IMR-90 (cell line): ENCODE measurements at regions not wholly inside any gene's neighbourhood (a gene's known extent, or its start where the extent isn't known, plus 50 kb on each side); places are given as distances from the start of the nearest gene placed in this dataset.

Source experiments
- ATAC-seq: fragments of 200-7000 bp; cut with Tn5 transposase; 2 replicates; pipeline ENCODE4 v1.9.1; 2020; ENCODE audit warnings: low read depth, mild to moderate bottlenecking, moderate library complexity
- BruUV-seq: library from RNA; stranded (reverse); fragments of 400-500 nt; replicated peaks from 2 replicates; lab custom pipeline; 2021; lab: Mats Ljungman, UMichigan
- CTCF ChIA-PET: fragments of 300-600 bp; formaldehyde crosslinking; extraction: SDS; loops from one replicate; lab custom pipeline; 2021; ENCODE audit warnings: antibody characterized with exemption; lab: Yijun Ruan, JAX
- POLR2A ChIA-PET: fragments of 300-600 bp; sonication (Branson Sonifier 250); formaldehyde crosslinking; loops from one replicate; lab custom pipeline; 2022; ENCODE audit warnings: antibody characterized with exemption; ENCODE audit not compliant: unreplicated experiment; lab: Charles Lee
- DNase-seq: peaks from one replicate; pipeline ENCODE4 v3.0.0; 2013
- H2AFZ ChIP-seq: replicated peaks from 2 replicates; pipeline ENCODE3; 2013; ENCODE audit warnings: low read length, mild to moderate bottlenecking; ENCODE audit not compliant: poor library complexity
- H2AK5ac ChIP-seq: 2 replicates; pipeline ENCODE4 v1.6.1; 2013; ENCODE audit warnings: low read depth, low read length, inconsistent platforms
- H2AK9ac ChIP-seq: replicated peaks from 2 replicates; pipeline ENCODE3; 2013; ENCODE audit warnings: mild to moderate bottlenecking, low read depth, low read length, moderate library complexity; ENCODE audit not compliant: poor library complexity
- H2BK120ac ChIP-seq: 2 replicates; pipeline ENCODE4 v1.6.1; 2013; ENCODE audit warnings: low read depth, low read length, inconsistent platforms
- H2BK15ac ChIP-seq: 3 replicates; pipeline ENCODE4 v1.6.1; 2013; ENCODE audit warnings: low read depth, low read length, inconsistent platforms
- H2BK20ac ChIP-seq: 2 replicates; pipeline ENCODE4 v1.6.1; 2013; ENCODE audit warnings: low read depth, mild to moderate bottlenecking, inconsistent platforms, low read length, moderate library complexity
- H2BK5ac ChIP-seq: 2 replicates; pipeline ENCODE4 v1.6.1; 2013; ENCODE audit warnings: mild to moderate bottlenecking, low read depth, low read length, inconsistent platforms; ENCODE audit not compliant: poor library complexity, severe bottlenecking
- H3K14ac ChIP-seq: replicated peaks from 2 replicates; pipeline ENCODE4 v1.6.1; 2013; ENCODE audit warnings: low read depth, low read length, inconsistent platforms
- H3K18ac ChIP-seq: 2 replicates; pipeline ENCODE4 v1.6.1; 2013; ENCODE audit warnings: low read depth, low read length, control low read depth
- H3K23ac ChIP-seq: 2 replicates; pipeline ENCODE4 v1.6.1; 2013; ENCODE audit warnings: low read depth, low read length, inconsistent platforms
- H3K27ac ChIP-seq: 2 replicates; pipeline ENCODE4 v1.5.1; 2013; ENCODE audit warnings: mild to moderate bottlenecking, control low read depth, low read length; ENCODE audit not compliant: insufficient read depth
- H3K27me3 ChIP-seq: 2 replicates; pipeline ENCODE4 v1.6.1; 2013; ENCODE audit warnings: low read length; ENCODE audit not compliant: control insufficient read depth, insufficient read depth
- H3K36me3 ChIP-seq: 2 replicates; pipeline ENCODE4 v1.6.1; 2013; ENCODE audit warnings: low read length, mixed read lengths; ENCODE audit not compliant: control insufficient read depth, insufficient read depth
- H3K4ac ChIP-seq: 2 replicates; pipeline ENCODE4 v1.6.1; 2013; ENCODE audit warnings: low read depth, low read length, inconsistent platforms
- H3K4me1 ChIP-seq: 2 replicates; pipeline ENCODE4 v1.6.1; 2013; ENCODE audit warnings: low read length, mixed read lengths; ENCODE audit not compliant: control insufficient read depth, insufficient read depth
- H3K4me2 ChIP-seq: 2 replicates; pipeline ENCODE4 v1.6.1; 2013; ENCODE audit warnings: low read depth, mild to moderate bottlenecking, control low read depth, low read length, moderate library complexity
- H3K4me3 ChIP-seq: 2 replicates; pipeline ENCODE4 v1.5.1; 2013; ENCODE audit warnings: low read depth, mild to moderate bottlenecking, control low read depth, low read length, moderate library complexity; ENCODE audit not compliant: insufficient read depth
- H3K56ac ChIP-seq: 2 replicates; pipeline ENCODE4 v1.6.1; 2013; ENCODE audit warnings: low read length, inconsistent platforms; ENCODE audit not compliant: insufficient read depth; ENCODE audit errors: extremely low read depth
- H3K79me1 ChIP-seq, 2 experiments: 2 replicates each; pipeline ENCODE4 v1.6.1; 2013; ENCODE audit warnings: low read length in 2 of 2, inconsistent platforms in 1 of 2, low read depth in 1 of 2
- H3K9ac ChIP-seq: 2 replicates; pipeline ENCODE4 v1.6.1; 2013; ENCODE audit warnings: low read depth, low read length, control low read depth
- H3K9me1 ChIP-seq: 2 replicates; pipeline ENCODE4 v1.6.1; 2013; ENCODE audit warnings: low read length, inconsistent platforms; ENCODE audit not compliant: insufficient read depth
- H3K9me3 ChIP-seq: 2 replicates; pipeline ENCODE4 v1.6.1; 2013; ENCODE audit warnings: low read length; ENCODE audit not compliant: control insufficient read depth, insufficient read depth
- H4K20me1 ChIP-seq: 2 replicates; pipeline ENCODE4 v1.6.1; 2013; ENCODE audit warnings: low read length, inconsistent platforms; ENCODE audit not compliant: insufficient read depth
- H4K5ac ChIP-seq: 2 replicates; pipeline ENCODE4 v1.6.1; 2013; ENCODE audit warnings: mild to moderate bottlenecking, low read depth, low read length, control low read depth
- H4K8ac ChIP-seq, 2 experiments: 2 replicates each; pipeline ENCODE4 v1.6.1; 2013; ENCODE audit warnings: low read depth in 2 of 2, low read length in 2 of 2, control low read depth in 1 of 2, inconsistent platforms in 1 of 2
- H4K91ac ChIP-seq: 2 replicates; pipeline ENCODE4 v1.6.1; 2013; ENCODE audit warnings: low read depth, low read length, inconsistent platforms; ENCODE audit not compliant: insufficient read depth
- BHLHE40 ChIP-seq: fragments of 150-350 bp; IDR thresholded peaks from 2 replicates; pipeline ENCODE4 v1.6.1; 2016; ENCODE audit warnings: mild to moderate bottlenecking, low read depth, low read length
- CEBPB ChIP-seq: IDR thresholded peaks from 2 replicates; pipeline ENCODE4 v1.6.1; 2012; ENCODE audit warnings: low read depth, low read length, improper control_type of control experiment
- CHD1 ChIP-seq: IDR thresholded peaks from 2 replicates; pipeline ENCODE4 v1.6.1; 2012; ENCODE audit warnings: low read depth, low read length, improper control_type of control experiment
- CTCF ChIP-seq: conservative IDR thresholded peaks from 2 replicates; pipeline ENCODE4 v1.5.1; 2012; ENCODE audit warnings: mild to moderate bottlenecking, low read depth, low read length, improper control_type of control experiment
- ELK1 ChIP-seq: fragments of 150-350 bp; IDR thresholded peaks from 2 replicates; pipeline ENCODE4 v1.6.1; 2016; ENCODE audit warnings: low read depth, mild to moderate bottlenecking, low read length, moderate library complexity, borderline replicate concordance
- FOS ChIP-seq: fragments of 150-350 bp; IDR thresholded peaks from 2 replicates; pipeline ENCODE4 v1.6.1; 2016; ENCODE audit warnings: low read depth, low read length
- MAFK ChIP-seq: IDR thresholded peaks from 2 replicates; pipeline ENCODE4 v1.6.1; 2012; ENCODE audit warnings: low read depth, low read length, improper control_type of control experiment
- MAZ ChIP-seq: IDR thresholded peaks from 2 replicates; pipeline ENCODE4 v1.6.1; 2012; ENCODE audit warnings: low read depth, mild to moderate bottlenecking, low read length, improper control_type of control experiment, moderate library complexity, borderline replicate concordance
- MXI1 ChIP-seq: IDR thresholded peaks from 2 replicates; pipeline ENCODE4 v1.6.1; 2012; ENCODE audit warnings: low read depth, mild to moderate bottlenecking, low read length, moderate library complexity, borderline replicate concordance
- NFE2L2 ChIP-seq: fragments of 150-350 bp; IDR thresholded peaks from 2 replicates; pipeline ENCODE4 v1.6.1; 2016; ENCODE audit warnings: low read depth, mild to moderate bottlenecking, low read length
- POLR2A ChIP-seq: IDR thresholded peaks from 2 replicates; pipeline ENCODE4 v1.6.1; 2012; ENCODE audit warnings: mild to moderate bottlenecking, low read depth, low read length
- RAD21 ChIP-seq: IDR thresholded peaks from 2 replicates; pipeline ENCODE4 v1.6.1; 2012; ENCODE audit warnings: low read length, improper control_type of control experiment
- RCOR1 ChIP-seq: IDR thresholded peaks from 2 replicates; pipeline ENCODE4 v1.6.1; 2012; ENCODE audit warnings: mild to moderate bottlenecking, low read length, improper control_type of control experiment; ENCODE audit not compliant: insufficient replicate concordance
- RFX5 ChIP-seq: IDR thresholded peaks from 2 replicates; pipeline ENCODE4 v1.8.0; 2012; ENCODE audit warnings: low read depth, mild to moderate bottlenecking, low read length, moderate library complexity
- SMC3 ChIP-seq: fragments of 150-350 bp; IDR thresholded peaks from 2 replicates; pipeline ENCODE4 v1.6.1; 2016; ENCODE audit warnings: low read depth, mild to moderate bottlenecking, antibody characterized with exemption, low read length, moderate library complexity
- USF2 ChIP-seq: fragments of 150-350 bp; IDR thresholded peaks from 2 replicates; pipeline ENCODE4 v1.6.1; 2017; ENCODE audit warnings: mild to moderate bottlenecking, antibody characterized with exemption, low read length, low read depth
- dilution Hi-C: fragments of 300-500 bp; cut with HindIII; formaldehyde crosslinking; loops from one replicate; pipeline ENCODE4 v1.14.3; 2018; ENCODE audit warnings: low sequenced_read_pairs; ENCODE audit not compliant: unreplicated experiment
- in situ Hi-C: fragments of 300-500 bp; cut with MboI; formaldehyde crosslinking; loops from 3 replicates; pipeline ENCODE4 v1.14.3; 2019; ENCODE audit warnings: low sequenced_read_pairs, inconsistent platforms, mixed read lengths
- intact Hi-C: fragments of 100-400 bp; cut with micrococcal nuclease; formaldehyde crosslinking; loops from 2 replicates; pipeline ENCODE4 v1.10.0; 2022

- in situ Hi-C loops (no loop called here), dilution Hi-C loops (no loop called here), intact Hi-C loops (no loop called here)
- Histone ChIP-seq H2BK5ac (no peak overlapping the region), H3K27ac (no peak overlapping the region), H3K56ac (no peak overlapping the region), H3K9me3 (peaks cover 4% of the 10 kb centered on the region; the same call in 1 of the 2 replicates), H3K18ac (no peak overlapping the region), H3K14ac (no peak overlapping the region), H3K4ac (no peak overlapping the region), H3K36me3 (no peaks in the 10 kb centered on the region), H2BK20ac (no peak overlapping the region), H4K20me1 (no peaks in the 10 kb centered on the region), H4K91ac (no peak overlapping the region), H3K9ac (no peak overlapping the region), H3K9me1 (no peaks in the 10 kb centered on the region), H2AFZ (no peak overlapping the region), H3K4me2 (no peak overlapping the region), H2AK9ac (no peak overlapping the region), H2BK120ac (no peak overlapping the region), H3K4me3 (no peak overlapping the region), H2BK15ac (no peak overlapping the region), H3K4me1 (no peaks in the 10 kb centered on the region), H3K27me3 (peaks cover 2% of the 10 kb centered on the region), H4K5ac (no peak overlapping the region), H3K23ac (no peak overlapping the region), H4K8ac (no peak overlapping the region), H3K79me1 (no peaks in the 10 kb centered on the region), H2AK5ac (no peak overlapping the region)
- ATAC-seq (no peak), DNase-seq (no peak)
- ChIA-PET POLR2A (no interaction called here), CTCF (no interaction called here)
- TF ChIP-seq RAD21 (no peak), NFE2L2 (no peak), MAFK (no peak), CEBPB (no peak), RCOR1 (no peak), FOS (no peak), POLR2A (no peak), USF2 (no peak), ELK1 (no peak), MXI1 (no peak), SMC3 (no peak), MAZ (no peak), RFX5 (no peak), CHD1 (no peak), CTCF (no peak), BHLHE40 (no peak)
- BruUV-seq: no TSS peak
Measured at GRCh38 chr1:22303816-22304215, 147.8 kb upstream of the ZBTB40 start.
